Cardiac fibroblast (primary cell): ENCODE measurements at regions not wholly inside any gene's neighbourhood (a gene's known extent, or its start where the extent isn't known, plus 50 kb on each side); places are given as distances from the start of the nearest gene placed in this dataset.
"Not testable (repeated sequence)": the region's sequence is repeated elsewhere in the genome, so short reads cannot be mapped to it uniquely, and the experiment has no call there.

Experiments used
- DNase-seq, 2 donors: peaks; one replicate each; pipeline versions ENCODE4 v3.0.0 to v3.0.0-alpha.2; 2010; ENCODE audit warnings: low read depth in 2 of 2
- H3K4me3 ChIP-seq, 2 donors: replicated peaks in 1 of 2; 1 replicate in 1 of 2; 2 replicates in 1 of 2; pipeline ENCODE4 v1.5.1; 2011; ENCODE audit warnings: low read depth in 2 of 2, low read length in 2 of 2, mild to moderate bottlenecking in 2 of 2, moderate library complexity in 1 of 2
- CTCF ChIP-seq: IDR thresholded peaks from one replicate; pipeline ENCODE4 v1.5.1; 2011; ENCODE audit warnings: low read depth, mild to moderate bottlenecking, low read length, inconsistent platforms

GRCh38 chr6:16043171-16044135, 85.4 kb upstream of the MYLIP start:
- DNase-seq = peak in 1 of 2 donors; percentile 76
- no peak for TF ChIP-seq CTCF
- no peak overlapping the region for H3K4me3 ChIP-seq

GRCh38 chr6:16042751-16043150, 86.1 kb upstream of the MYLIP start:
- TF ChIP-seq CTCF = no peak
- DNase-seq = no peak
- no peak overlapping the region for H3K4me3 ChIP-seq

GRCh38 chr6:16041327-16041726, 87.6 kb upstream of the MYLIP start:
- no peak for TF ChIP-seq CTCF
- no peak overlapping the region for H3K4me3 ChIP-seq
- no peak for DNase-seq

- no peak overlapping the region for H3K4me3 ChIP-seq
- no peak for DNase-seq
- TF ChIP-seq CTCF = no peak
Observed at GRCh38 chr6:16040628-16040974, 88.3 kb upstream of the MYLIP start.

- not testable (repeated sequence) for H3K4me3 ChIP-seq, DNase-seq
Observed at GRCh38 chr6:16039892-16040627, 88.8 kb upstream of the MYLIP start.

- no peak for TF ChIP-seq CTCF
- DNase-seq = no peak
- H3K4me3 ChIP-seq = no peak overlapping the region
Observed at GRCh38 chr6:16038938-16039337, 89.9 kb upstream of the MYLIP start.

- DNase-seq = no peak
- H3K4me3 ChIP-seq = no peak overlapping the region
- TF ChIP-seq CTCF = no peak
Observed at GRCh38 chr6:16035488-16036080, 93.3 kb upstream of the MYLIP start.
